ENCODE measurements at regions not wholly inside any gene's neighbourhood (a gene's known extent, or its start where the extent isn't known, plus 50 kb on each side); places are given as distances from the start of the nearest gene placed in this dataset.
"Not testable (repeated sequence)": the region's sequence is repeated elsewhere in the genome, so short reads cannot be mapped to it uniquely, and the experiment has no call there.

DNA sequence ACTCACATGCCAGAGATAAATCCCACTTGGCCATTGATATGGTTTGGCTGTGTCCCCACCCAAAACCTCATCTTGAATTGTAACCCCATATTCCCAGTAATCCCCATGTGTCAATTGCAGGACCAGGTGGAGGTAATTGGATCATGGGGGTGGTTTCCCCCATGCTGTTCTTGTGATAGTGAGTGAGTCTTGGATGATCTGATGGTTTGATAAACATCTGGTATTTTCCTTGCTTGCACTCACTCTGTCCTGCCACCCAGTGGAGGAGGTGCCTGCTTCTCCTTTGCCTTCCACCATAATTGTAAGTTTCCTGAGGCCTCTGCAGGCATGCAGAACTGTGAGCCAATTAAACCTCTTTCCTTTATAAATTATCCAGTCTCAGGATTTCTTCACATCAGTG, 50.4 kb upstream of the B3GAT2 start:
- H3K27ac ChIP-seq, result not testable (repeated sequence)

DNA sequence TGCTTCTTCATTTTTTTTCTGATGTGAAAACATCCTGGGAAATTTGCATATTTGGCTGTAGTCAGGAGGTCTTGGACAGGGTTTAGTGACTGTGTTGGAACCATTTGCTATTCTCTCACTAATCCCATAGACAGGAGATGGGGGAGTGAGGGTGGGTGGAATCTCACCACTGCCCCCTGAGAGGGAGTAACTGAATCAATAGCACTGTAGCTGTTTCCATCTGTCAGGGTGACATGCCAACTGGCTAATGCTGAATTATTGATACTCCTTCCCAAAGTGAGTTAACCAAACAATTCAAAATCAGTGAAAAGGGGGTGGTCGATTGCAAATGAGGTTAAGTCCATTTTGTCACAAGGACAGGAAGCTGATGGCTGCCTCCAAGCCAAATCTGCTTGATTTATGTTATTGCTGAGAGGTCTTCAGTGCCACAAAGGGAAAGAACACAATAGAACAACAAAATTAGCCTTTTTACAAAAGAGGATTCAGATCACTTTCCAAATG, 55.1 kb upstream of the B3GAT2 start:
- H3K27ac ChIP-seq, result no peak overlapping the region
- TF ChIP-seq, protein P1, sequence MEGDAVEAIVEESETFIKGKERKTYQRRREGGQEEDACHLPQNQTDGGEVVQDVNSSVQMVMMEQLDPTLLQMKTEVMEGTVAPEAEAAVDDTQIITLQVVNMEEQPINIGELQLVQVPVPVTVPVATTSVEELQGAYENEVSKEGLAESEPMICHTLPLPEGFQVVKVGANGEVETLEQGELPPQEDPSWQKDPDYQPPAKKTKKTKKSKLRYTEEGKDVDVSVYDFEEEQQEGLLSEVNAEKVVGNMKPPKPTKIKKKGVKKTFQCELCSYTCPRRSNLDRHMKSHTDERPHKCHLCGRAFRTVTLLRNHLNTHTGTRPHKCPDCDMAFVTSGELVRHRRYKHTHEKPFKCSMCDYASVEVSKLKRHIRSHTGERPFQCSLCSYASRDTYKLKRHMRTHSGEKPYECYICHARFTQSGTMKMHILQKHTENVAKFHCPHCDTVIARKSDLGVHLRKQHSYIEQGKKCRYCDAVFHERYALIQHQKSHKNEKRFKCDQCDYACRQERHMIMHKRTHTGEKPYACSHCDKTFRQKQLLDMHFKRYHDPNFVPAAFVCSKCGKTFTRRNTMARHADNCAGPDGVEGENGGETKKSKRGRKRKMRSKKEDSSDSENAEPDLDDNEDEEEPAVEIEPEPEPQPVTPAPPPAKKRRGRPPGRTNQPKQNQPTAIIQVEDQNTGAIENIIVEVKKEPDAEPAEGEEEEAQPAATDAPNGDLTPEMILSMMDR (conservative IDR thresholded peaks at IDR 0.05), result no peak
- TF ChIP-seq ZFX (IDR thresholded peaks at IDR 0.05), result no peak

DNA sequence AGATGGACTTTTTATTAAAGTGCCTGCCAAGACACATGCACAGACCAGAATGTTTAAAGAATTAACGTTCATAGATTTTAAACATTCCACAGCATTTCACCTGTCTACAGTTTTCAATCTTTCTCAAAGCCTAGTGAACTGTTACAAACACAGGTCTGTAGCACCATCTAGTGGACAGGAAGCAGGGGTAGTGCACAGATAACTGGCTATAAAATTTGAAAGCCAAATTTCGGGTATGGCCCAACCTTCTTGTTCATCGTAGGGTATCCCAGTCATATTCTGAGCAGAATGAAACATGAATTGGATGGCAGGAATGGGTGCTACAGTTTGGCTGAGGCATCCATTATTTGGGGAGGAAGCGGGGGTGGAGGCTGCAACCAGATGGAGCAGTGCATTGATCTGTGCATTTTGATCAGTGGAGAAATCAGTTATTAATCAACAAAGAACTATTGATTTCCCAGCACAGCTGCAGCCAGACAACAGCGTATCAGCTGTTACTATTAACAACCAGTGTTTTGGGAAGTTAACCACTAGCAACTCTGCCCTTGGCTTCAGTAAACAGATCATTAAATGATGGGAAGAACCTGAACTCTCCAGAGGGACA, 56.1 kb upstream of the B3GAT2 start:
- TF ChIP-seq, protein P1 (conservative IDR thresholded peaks at IDR 0.05), result peak; percentile 80
- TF ChIP-seq ZFX (IDR thresholded peaks at IDR 0.05), result no peak
- H3K27ac ChIP-seq, result no peak overlapping the region

DNA sequence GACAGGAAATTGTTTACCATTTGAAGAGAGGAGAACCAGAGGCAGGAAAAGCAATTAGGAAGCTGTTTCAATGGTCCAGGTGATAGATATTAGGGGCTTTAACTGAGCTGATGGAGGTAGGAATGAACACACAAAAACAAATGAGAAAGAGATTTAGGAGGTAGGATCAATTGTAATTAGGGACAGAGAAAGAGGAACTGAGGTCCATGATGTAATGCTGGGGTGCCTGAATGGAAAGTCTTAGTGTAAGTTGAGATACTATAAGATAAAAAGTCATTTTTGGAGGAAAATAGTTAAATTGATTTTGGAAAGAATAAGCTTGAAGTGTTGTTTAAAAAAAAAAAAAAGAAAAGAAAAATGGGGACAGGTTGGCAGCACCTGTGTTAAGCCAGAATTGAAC, 58.5 kb upstream of the B3GAT2 start:
- no peak overlapping the region for H3K27ac ChIP-seq
- TF ChIP-seq, protein P1 (conservative IDR thresholded peaks at IDR 0.05), result no peak
- no peak for TF ChIP-seq ZFX (IDR thresholded peaks at IDR 0.05)

DNA sequence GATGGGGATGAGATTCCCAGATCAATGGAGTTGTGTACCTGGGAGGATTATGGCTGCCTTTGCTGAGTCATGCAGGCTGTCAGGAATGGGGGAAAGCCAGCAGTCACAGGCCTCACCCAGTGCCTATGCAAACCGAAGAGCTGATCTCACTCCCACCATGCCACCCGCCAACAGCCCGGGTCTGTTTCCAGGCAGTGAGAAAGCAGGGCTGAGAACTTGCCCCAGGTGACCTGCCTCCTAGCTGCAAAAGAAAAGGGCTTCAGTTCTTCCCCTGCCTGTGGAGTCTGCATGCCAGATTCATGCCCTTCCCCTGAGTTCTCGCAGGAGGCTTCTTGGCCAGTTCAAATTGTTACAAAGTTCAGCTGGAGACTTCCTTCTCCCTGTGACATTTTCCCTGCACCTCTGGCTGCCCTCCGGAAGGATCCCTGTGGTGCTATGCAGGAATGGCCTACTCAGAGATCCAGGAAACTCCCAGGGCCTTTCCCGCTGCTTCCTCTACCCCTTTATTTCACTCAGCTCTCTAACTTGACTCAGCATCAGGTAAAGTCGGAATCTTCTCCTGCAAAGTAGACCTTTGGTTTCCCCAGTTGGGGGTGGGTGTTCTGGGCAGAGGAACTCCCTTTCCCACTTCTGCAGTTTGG, 71.5 kb upstream of the B3GAT2 start:
- H3K27ac ChIP-seq, result no peak overlapping the region
- TF ChIP-seq ZFX (IDR thresholded peaks at IDR 0.05), result no peak
- TF ChIP-seq, protein P1 (conservative IDR thresholded peaks at IDR 0.05), result no peak

DNA sequence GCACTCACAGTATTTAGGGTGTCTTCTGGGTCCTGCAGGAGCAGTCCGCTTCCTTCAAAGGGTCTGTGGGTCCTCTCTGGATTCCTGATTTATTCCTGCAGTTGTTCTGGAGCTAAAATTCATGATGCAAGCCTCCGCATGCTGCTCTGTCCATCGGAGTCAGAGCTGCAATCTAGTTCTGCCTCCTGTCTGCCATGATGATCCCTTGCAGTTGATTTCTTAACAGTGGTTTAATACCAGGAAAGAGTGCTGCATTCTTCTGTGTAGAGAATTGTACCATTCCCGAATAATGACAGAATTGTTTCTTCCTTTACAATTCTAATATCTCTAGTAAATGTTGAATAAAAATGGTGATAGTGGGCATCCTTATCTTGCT, 72.0 kb upstream of the B3GAT2 start:
- H3K27ac ChIP-seq, result no peak overlapping the region
- no peak for TF ChIP-seq ZFX (IDR thresholded peaks at IDR 0.05)
- TF ChIP-seq, protein P1 (conservative IDR thresholded peaks at IDR 0.05), result no peak

DNA sequence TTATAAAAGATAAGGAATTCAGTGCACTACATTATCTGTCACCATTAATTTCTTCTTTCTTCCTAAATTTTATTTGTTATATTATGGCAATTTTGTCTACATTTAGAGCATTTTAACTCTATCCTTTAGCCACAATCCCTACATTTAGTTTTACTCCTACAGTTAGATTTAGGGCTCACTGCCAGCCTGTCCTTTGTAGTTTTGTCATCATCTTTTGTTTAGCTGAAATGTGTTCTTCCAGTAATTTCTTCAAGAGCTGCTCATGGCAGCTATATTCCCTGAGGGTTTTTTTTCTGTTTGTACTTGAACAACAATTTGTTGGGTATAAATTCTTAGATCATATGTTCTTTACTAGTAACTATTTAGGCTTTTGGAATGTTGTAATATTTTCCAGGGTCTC, 72.7 kb upstream of the B3GAT2 start:
- TF ChIP-seq ZFX (IDR thresholded peaks at IDR 0.05), result no peak
- TF ChIP-seq, protein P1 (conservative IDR thresholded peaks at IDR 0.05), result no peak
- no peak overlapping the region for H3K27ac ChIP-seq

DNA sequence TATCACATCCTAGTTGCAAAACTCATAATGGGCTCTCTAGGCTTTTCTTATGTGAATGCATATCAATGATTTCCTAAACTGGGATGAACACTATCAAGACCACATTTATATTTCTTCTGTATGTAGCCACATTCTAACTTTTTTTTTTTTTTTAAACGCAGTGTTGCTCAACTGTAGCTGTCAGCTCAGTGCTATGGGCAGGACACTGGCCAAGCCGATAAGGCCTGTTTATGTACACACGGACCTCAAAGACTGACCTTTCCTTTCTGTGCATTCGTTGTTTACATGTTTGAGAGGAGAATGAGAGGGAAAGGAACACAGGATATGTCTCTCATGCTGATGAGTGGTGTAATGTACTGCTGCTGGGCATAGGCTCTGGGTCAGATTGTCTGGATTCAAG, 75.1 kb upstream of the B3GAT2 start:
- H3K27ac ChIP-seq, result no peak overlapping the region
- TF ChIP-seq, protein P1 (conservative IDR thresholded peaks at IDR 0.05), result no peak
- no peak for TF ChIP-seq ZFX (IDR thresholded peaks at IDR 0.05)
